Sigmoid colon (tissue), 4 donors: ENCODE measurements at regions not wholly inside any gene's neighbourhood (a gene's known extent, or its start where the extent isn't known, plus 50 kb on each side); places are given as distances from the start of the nearest gene placed in this dataset.

Experiments used
- EP300 ChIP-seq, 4 donors: sonication (generic); formaldehyde crosslinking; IDR thresholded peaks; one replicate each; pipeline ENCODE4 v1.6.1; 2017; ENCODE audit warnings: antibody characterized with exemption in 4 of 4
- POLR2A ChIP-seq, 2 donors: fragments of 450-650 bp; IDR thresholded peaks; one replicate each; pipeline ENCODE4 v1.6.1; 2016; ENCODE audit warnings: antibody characterized with exemption in 2 of 2, mild to moderate bottlenecking in 2 of 2, moderate library complexity in 2 of 2
- TF ChIP-seq, protein P1 (sequence below), 4 experiments: fragments of 450-650 bp in 3 of 4; fragments of 200-600 bp in 1 of 4; IDR thresholded peaks; one replicate each; pipeline ENCODE4 v1.5.1; 2016 to 2019; ENCODE audit warnings: antibody characterized with exemption in 4 of 4, mild to moderate bottlenecking in 3 of 4, moderate library complexity in 2 of 4

DNA sequence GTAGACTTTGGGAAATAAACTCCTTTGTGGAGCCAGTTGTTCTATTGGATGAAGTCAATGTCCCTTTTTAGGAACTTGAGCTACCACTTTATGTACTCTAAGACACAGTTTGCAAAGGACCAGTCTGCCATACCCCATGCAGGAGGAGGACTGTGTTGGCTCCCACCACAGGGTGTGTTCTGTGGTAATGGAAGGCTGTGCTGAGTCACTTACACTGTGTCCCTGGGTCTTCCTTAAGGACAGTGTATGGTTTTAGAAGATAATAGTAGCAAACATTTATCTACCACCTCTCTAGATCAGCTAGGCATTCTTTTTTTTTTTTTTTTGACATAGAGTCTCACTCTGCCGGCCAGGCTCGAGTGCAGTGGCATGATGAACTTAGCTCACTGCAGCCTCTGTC lies 184.0 kb upstream of the PGRMC2 start:
- TF ChIP-seq POLR2A (IDR thresholded peaks at IDR 0.05) = no peak
- no peak for TF ChIP-seq EP300 (IDR thresholded peaks at IDR 0.05)
- TF ChIP-seq, protein P1, sequence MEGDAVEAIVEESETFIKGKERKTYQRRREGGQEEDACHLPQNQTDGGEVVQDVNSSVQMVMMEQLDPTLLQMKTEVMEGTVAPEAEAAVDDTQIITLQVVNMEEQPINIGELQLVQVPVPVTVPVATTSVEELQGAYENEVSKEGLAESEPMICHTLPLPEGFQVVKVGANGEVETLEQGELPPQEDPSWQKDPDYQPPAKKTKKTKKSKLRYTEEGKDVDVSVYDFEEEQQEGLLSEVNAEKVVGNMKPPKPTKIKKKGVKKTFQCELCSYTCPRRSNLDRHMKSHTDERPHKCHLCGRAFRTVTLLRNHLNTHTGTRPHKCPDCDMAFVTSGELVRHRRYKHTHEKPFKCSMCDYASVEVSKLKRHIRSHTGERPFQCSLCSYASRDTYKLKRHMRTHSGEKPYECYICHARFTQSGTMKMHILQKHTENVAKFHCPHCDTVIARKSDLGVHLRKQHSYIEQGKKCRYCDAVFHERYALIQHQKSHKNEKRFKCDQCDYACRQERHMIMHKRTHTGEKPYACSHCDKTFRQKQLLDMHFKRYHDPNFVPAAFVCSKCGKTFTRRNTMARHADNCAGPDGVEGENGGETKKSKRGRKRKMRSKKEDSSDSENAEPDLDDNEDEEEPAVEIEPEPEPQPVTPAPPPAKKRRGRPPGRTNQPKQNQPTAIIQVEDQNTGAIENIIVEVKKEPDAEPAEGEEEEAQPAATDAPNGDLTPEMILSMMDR (IDR thresholded peaks at IDR 0.05) = no peak
